ENCODE measurements at regions not wholly inside any gene's neighbourhood (a gene's known extent, or its start where the extent isn't known, plus 50 kb on each side); places are given as distances from the start of the nearest gene placed in this dataset.

- DNase-seq: no peak
These were observed 609.9 kb upstream of the SALL1 start for GRCh38 chr16:51761001-51761400.

- DNase-seq: no peak
These were observed 608.9 kb upstream of the SALL1 start for GRCh38 chr16:51759999-51760398.

DNA sequence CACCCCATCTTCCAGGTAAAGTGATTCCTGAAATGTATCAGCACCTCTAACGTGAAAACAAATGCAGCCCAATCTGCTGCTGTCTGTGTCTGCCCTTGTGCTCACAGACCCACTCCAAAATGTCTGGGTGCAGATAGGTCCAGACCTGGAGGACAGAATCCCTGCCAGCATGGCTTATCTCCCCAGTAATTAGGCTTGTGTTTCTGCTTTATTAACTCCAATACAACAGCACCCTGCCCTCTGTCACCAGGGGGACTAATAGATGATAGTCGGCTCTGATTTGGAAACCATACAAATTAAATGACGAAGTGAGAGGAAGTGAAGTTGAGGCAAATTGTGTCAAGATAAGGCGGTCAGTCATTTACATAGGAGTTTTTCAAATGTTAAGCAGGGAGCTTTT lies 608.3 kb upstream of the SALL1 start:
- DNase-seq: no peak

- no peak for DNase-seq
These were observed 606.9 kb upstream of the SALL1 start for GRCh38 chr16:51757921-51758479.

DNA sequence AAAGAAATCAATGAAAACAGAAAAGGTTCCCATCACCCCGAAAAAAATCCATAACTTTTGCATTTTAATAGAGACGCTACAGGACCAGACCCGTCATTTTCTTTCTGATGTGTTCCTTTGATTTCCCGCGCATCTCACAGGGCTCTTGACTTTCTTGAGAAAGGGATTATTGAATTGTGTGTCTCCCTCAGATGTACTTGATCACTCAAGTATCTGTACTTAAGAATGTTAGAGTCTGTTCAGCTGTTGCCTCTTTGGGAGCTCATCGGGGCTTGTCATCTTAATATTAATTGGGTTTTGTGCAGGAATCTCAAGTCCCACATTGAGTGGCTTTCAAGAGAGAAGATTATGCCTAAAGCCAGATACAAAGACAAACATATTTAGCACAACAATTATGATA lies 606.4 kb upstream of the SALL1 start:
- DNase-seq: no peak

DNA sequence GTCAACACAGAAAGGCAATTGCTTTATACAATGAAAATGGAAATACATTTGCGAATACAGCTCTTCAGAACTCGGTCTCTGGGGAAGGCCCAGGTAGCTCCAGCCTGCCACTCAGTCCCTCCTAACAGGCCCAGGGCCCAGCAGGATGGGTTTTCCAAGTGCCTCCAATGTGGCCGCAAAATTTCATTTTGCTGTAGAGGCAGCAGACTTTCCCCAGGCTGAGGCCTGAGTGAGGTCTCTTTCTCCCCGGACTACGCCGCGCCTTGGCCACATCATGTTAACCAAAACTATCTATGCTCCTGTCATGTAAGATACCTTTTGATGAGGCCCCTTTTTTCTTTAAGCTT lies 606.0 kb upstream of the SALL1 start:
- DNase-seq: no peak

DNA sequence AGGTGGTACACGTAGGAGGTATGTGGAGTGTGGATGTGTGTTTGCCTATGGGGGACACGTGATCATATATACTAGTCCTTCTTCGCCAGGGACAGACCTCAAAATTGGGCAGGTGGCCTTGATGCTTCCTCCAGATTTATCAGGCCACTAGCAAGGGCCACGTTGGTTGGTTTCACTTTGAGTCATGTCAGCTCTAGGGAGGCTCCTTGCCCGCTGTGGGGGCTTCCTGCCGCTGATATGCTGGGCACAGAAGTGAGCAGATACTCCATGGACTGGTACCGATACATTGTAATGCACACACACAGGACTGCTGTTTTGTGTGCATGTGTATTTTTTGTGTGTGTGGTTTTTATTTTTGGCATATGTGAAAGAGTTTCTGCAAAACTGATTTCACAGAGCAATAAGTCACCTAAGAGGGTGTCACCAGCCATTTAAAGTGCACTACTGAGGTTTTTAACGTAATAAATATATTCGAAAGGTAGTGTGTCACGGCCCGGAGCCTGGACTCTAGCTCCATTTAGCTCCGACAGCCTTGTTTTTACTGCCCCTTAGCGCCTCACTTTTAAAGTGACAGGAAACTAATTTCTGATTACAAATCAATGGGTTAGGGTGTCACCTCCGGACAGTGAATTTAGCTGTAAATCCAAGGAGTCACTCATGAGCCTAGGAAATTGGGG lies 605.5 kb upstream of the SALL1 start:
- no peak for DNase-seq

DNA sequence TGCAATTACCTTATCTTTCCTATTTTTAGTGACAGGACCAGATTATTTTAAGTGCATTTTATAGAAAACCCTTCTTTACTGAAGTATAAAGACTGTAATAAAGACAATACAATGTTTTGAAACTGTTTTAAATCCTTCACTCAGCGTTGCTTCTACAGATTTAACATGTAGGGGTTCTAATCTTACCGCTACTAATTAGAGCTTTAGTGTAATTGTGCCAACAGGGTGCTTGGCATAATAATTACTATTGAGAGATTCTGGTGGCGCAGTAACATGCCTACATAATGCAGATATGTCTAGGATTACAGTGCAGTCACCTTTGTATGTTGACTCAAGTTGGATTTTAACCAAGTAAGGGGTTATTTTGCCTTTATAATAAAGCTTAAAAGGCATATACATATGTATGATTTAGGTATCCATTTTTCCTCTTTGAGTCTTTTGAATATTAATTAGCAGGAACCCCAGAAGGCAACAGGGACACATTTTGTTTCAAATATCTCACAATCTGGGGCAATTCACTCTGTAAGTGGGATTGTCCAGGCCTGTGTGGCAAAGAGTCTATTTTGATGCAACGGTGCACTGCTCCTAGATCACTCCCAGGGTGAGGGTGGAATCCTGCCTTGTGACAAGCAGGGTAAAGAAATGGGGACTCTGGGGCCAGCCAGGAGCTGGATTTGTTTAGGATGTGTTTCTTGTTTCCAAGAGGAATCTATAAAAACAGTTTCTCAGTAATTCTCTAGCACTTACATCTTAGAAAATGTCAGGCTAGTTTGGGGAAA lies 604.7 kb upstream of the SALL1 start:
- no peak for DNase-seq

GRCh38 chr16:51755039-51755501 lies 604.0 kb upstream of the SALL1 start:
- DNase-seq: no peak

- no peak for DNase-seq
These were observed 602.5 kb upstream of the SALL1 start for GRCh38 chr16:51753467-51754127.

GRCh38 chr16:51752438-51752995 lies 601.4 kb upstream of the SALL1 start:
- DNase-seq: no peak

GRCh38 chr16:51747329-51747728 lies 596.3 kb upstream of the SALL1 start:
- DNase-seq: no peak

DNA sequence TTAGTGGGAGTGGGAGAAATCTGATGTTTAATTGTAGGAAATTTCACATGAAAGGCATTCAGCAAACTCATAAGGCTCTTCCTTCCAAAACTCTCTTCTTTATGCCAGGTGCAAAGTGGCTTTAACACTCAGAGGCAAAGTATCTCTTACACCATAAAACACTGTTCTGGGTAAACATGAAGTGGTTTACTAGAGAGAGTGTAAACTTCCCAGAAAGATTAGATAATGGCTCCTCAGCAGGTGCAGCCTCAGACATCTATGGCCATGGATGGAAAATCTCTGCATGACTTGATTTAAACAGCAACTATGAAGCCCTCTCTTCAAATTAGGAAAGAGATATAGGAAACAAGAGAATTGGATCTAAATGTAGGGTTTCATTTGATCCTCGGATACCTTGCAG lies 583.1 kb upstream of the SALL1 start:
- DNase-seq: no peak

DNA sequence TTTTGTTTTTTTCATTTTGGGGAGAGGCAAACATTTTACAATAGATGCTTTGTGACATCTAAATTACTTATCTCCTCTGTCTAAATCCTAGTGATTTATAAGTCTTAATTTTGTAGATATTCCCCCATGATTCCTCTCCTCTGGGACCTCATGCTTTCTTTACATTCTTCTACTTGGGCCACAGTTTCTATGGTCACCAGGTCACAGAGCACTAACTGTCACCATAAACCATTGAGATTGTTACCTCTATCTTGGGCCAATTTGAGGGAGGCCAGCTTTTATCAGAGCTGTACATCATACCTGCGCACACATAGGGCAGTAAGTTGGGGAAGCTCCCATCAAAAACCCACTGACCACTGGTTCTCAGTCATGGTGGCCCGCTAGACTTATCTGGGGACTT lies 582.1 kb upstream of the SALL1 start:
- DNase-seq: no peak

GRCh38 chr16:51731160-51731559 lies 580.1 kb upstream of the SALL1 start:
- DNase-seq: no peak

DNA sequence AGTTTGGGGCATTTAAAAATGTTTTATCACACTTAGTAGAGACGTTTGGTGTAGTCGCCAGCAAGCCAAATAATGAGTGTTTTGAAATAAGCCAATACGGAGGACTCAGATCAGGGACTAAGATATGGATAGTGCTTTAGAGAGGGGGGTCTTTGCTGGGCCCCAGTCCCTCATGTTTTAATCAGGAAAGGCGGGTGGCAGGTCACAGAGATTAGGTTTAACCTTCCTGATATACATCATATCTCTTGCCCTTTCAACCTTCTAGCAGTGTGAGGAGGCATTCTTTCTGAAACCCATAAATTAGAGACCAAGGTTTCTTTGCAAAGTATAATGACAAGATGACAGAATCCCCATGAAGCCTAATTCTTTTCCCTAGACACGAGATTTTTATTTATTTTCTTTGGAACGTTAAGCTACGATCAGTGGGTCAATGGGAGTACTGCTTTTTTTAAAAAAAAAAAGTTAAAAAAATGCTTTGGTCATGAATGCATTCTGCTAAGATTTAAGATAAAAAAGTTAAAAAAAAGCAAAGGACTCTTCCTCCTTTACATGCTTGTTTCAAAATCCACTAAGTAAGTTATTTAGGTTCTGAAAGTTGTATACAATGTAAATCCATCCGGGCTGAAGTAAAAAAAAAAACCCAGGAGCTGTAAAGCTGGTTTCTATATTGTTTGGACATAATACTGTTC lies 572.1 kb upstream of the SALL1 start:
- no peak for DNase-seq

- DNase-seq: no peak
These were observed 571.4 kb upstream of the SALL1 start for GRCh38 chr16:51722467-51722866.

DNA sequence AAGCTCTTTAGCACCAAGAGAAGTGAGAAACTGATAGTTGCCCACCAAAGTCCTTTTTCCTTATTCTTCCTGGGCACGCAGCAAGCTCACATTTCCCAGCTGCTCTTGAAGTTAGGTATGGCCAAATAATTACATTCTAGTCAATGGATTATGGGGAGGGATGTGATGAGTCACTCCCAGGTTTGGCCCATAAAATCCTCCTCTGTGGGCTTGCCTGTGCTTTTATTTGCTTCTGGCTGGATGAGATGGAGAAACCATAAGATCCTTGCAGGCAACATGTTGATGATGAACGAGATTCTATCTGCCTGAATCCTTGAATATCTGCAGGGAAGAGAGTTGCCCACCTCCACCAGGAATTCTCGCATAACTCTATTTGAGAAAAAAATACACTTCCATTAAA lies 568.3 kb upstream of the SALL1 start:
- no peak for DNase-seq

- DNase-seq: no peak
These were observed 565.1 kb upstream of the SALL1 start for GRCh38 chr16:51716195-51716594.

- DNase-seq: no peak
These were observed 562.4 kb upstream of the SALL1 start for GRCh38 chr16:51713502-51713901.

DNA sequence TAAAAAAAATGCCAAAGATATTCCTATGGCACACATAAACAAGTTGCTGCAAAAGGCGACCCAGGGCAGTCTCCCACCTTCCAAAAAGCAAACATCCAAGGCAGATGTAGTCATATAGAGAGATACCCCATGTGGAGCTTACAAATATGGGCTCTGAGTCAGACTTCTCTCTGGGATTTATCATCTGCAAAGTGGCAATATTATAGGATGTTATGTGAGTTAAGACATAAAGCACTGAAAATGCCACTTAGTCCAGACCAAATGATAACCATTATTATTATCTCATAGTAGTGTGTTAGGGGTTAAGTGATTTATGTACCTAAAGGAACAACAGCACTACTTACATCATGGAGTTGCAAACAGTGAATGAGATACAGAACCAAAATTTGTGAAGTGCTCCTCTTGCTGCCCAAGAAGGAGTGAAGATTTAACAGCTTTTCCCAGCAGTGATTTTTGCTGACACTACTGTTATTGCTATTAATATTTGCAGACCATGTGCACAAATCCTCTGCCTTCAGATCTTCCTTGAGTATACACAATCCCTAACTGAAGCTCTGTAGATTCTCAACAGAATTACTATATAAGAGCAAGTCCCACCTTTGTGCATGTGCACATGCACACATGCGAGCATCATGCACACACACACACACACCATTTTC lies 560.0 kb upstream of the SALL1 start:
- no peak for DNase-seq

DNA sequence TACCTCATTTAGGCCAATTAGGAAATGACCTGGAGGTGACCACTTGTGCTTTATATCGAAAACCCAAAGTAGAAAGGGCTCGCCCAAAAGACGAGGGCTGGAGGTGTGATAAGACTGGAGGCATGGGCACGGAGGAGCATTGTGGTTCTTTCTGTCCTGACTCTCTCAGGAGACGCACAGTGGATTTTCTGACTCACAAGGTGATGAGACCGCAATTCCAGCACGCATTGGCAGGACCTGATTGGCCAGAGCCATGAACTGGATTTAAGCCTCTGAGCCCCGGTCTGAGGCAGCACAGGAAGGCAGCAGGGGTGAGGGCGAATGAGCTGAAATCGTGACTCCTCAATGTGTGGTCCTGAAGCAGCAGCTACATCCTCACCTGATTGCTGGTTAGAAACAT lies 559.1 kb upstream of the SALL1 start:
- no peak for DNase-seq
